WTC11 (cell line): ENCODE measurements at regions not wholly inside any gene's neighbourhood (a gene's known extent, or its start where the extent isn't known, plus 50 kb on each side); places are given as distances from the start of the nearest gene placed in this dataset.

Source experiments
- ATAC-seq: fragments of 200-7000 bp; cut with Tn5 transposase; 2 replicates; pipeline ENCODE4 v1.10.0; 2021; ENCODE audit warnings: mild to moderate bottlenecking, moderate library complexity
- CTCF ChIA-PET: fragments of 300-600 bp; sonication (Branson Sonifier 250); formaldehyde crosslinking; loops from one replicate; lab custom pipeline; 2021; ENCODE audit warnings: antibody characterized with exemption; lab: Charles Lee
- POLR2A ChIA-PET: fragments of 350-600 bp; sonication (Branson Sonifier 250); formaldehyde crosslinking; loops from one replicate; lab custom pipeline; 2021; ENCODE audit warnings: antibody characterized with exemption; lab: Charles Lee
- DNase-seq: peaks from one replicate; pipeline ENCODE4 v3.0.0; 2021; ENCODE audit warnings: low spot score
- H3K27ac Mint-ChIP-seq: 2 replicates; pipeline ENCODE4 v1.8.0; 2021; ENCODE audit warnings: mixed read lengths
- H3K27me3 Mint-ChIP-seq: 2 replicates; pipeline ENCODE4 v1.8.0; 2021; ENCODE audit warnings: low read depth, mild to moderate bottlenecking, moderate library complexity, mixed read lengths
- H3K36me3 Mint-ChIP-seq: 2 replicates; pipeline ENCODE4 v1.8.0; 2021; ENCODE audit warnings: mixed read lengths
- H3K4me1 Mint-ChIP-seq: 2 replicates; pipeline ENCODE4 v1.8.0; 2022; ENCODE audit warnings: mixed read lengths
- H3K4me3 Mint-ChIP-seq: 2 replicates; pipeline ENCODE4 v1.8.0; 2021; ENCODE audit warnings: mild to moderate bottlenecking, moderate library complexity, mixed read lengths
- H3K9me3 Mint-ChIP-seq: 2 replicates; pipeline ENCODE4 v1.8.0; 2021; ENCODE audit warnings: mixed read lengths
- ELF4 ChIP-seq: sonication (generic); formaldehyde crosslinking; IDR thresholded peaks from 2 replicates; pipeline ENCODE4 v1.8.1; 2022; ENCODE audit warnings: low read depth, mild to moderate bottlenecking, moderate library complexity, missing genetic modification reagents
- FOXJ3 ChIP-seq: sonication (generic); formaldehyde crosslinking; IDR thresholded peaks from 2 replicates; pipeline ENCODE4 v1.9.0; 2021; ENCODE audit warnings: missing genetic modification reagents, mild to moderate bottlenecking, borderline replicate concordance
- FOXK1 ChIP-seq: sonication (generic); formaldehyde crosslinking; IDR thresholded peaks from 2 replicates; pipeline ENCODE4 v1.8.0; 2022; ENCODE audit warnings: mild to moderate bottlenecking, moderate library complexity, missing genetic modification reagents
- FOXP1 ChIP-seq: sonication (generic); formaldehyde crosslinking; IDR thresholded peaks from 2 replicates; pipeline ENCODE4 v1.8.0; 2022; ENCODE audit warnings: missing genetic modification reagents, mild to moderate bottlenecking, moderate library complexity, borderline replicate concordance
- GTF2I ChIP-seq: fragments of 250-450 bp; sonication (Bioruptor Pico); conservative IDR thresholded peaks from 2 replicates; pipeline ENCODE4 v1.4.0; 2021; ENCODE audit warnings: mild to moderate bottlenecking
- KAT7 ChIP-seq: sonication (generic); formaldehyde crosslinking; IDR thresholded peaks from 2 replicates; pipeline ENCODE4 v1.8.1; 2023; ENCODE audit warnings: missing genetic modification reagents, mild to moderate bottlenecking, borderline replicate concordance
- NFE2L1 ChIP-seq: sonication (generic); formaldehyde crosslinking; IDR thresholded peaks from 2 replicates; pipeline ENCODE4 v1.8.1; 2023; ENCODE audit warnings: missing genetic modification reagents
- NFYB ChIP-seq: sonication (generic); formaldehyde crosslinking; conservative IDR thresholded peaks from 2 replicates; pipeline ENCODE4 v1.8.0; 2022; ENCODE audit warnings: low read depth, missing genetic modification reagents
- NR1H2 ChIP-seq: sonication (generic); formaldehyde crosslinking; IDR thresholded peaks from 2 replicates; pipeline ENCODE4 v1.9.0; 2021; ENCODE audit warnings: mild to moderate bottlenecking, moderate library complexity, missing genetic modification reagents
- NR2C2 ChIP-seq: sonication (generic); formaldehyde crosslinking; IDR thresholded peaks from 2 replicates; pipeline ENCODE4 v1.8.0; 2022; ENCODE audit warnings: mild to moderate bottlenecking, missing genetic modification reagents
- OVOL2 ChIP-seq: fragments of 250-450 bp; sonication (Bioruptor Pico); IDR thresholded peaks from 2 replicates; pipeline ENCODE4 v1.9.0; 2021; ENCODE audit warnings: mild to moderate bottlenecking, borderline replicate concordance
- SMAD4 ChIP-seq: sonication (generic); formaldehyde crosslinking; IDR thresholded peaks from 2 replicates; pipeline ENCODE4 v1.8.0; 2022; ENCODE audit warnings: mild to moderate bottlenecking, missing genetic modification reagents
- USF2 ChIP-seq: sonication (generic); formaldehyde crosslinking; IDR thresholded peaks from 2 replicates; pipeline ENCODE4 v1.8.1; 2023; ENCODE audit warnings: mild to moderate bottlenecking, missing genetic modification reagents, moderate library complexity
- ZBTB43 ChIP-seq: sonication (generic); formaldehyde crosslinking; IDR thresholded peaks from 2 replicates; pipeline ENCODE4 v1.8.1; 2023; ENCODE audit warnings: mild to moderate bottlenecking, missing genetic modification reagents
- ZNF317 ChIP-seq: sonication (generic); formaldehyde crosslinking; IDR thresholded peaks from 2 replicates; pipeline ENCODE4 v1.8.1; 2023; ENCODE audit warnings: low read depth, mild to moderate bottlenecking, moderate library complexity, missing genetic modification reagents, borderline replicate concordance
- ZNF423 ChIP-seq: fragments of 250-450 bp; sonication (Bioruptor Pico); IDR thresholded peaks from 2 replicates; pipeline ENCODE4 v2.1.2; 2022; ENCODE audit warnings: mild to moderate bottlenecking, moderate library complexity
- TF ChIP-seq, protein P1 (sequence below): sonication (generic); formaldehyde crosslinking; conservative IDR thresholded peaks from 2 replicates; pipeline ENCODE4 v1.8.1; 2023; ENCODE audit warnings: mild to moderate bottlenecking, low read depth, missing genetic modification reagents, moderate library complexity
- TF ChIP-seq, protein P2 (sequence below): fragments of 200-600 bp; IDR thresholded peaks from 2 replicates; pipeline ENCODE4 v1.8.0; 2022; ENCODE audit warnings: antibody characterized with exemption
- TF ChIP-seq, protein P3 (sequence below): sonication (generic); formaldehyde crosslinking; IDR thresholded peaks from 2 replicates; pipeline ENCODE4 v1.8.1; 2022; ENCODE audit warnings: missing genetic modification reagents, borderline replicate concordance
- TF ChIP-seq, protein P4 (sequence below): fragments of 250-450 bp; sonication (Bioruptor Pico); IDR thresholded peaks from 2 replicates; pipeline ENCODE4 v2.1.2; 2022; ENCODE audit warnings: mild to moderate bottlenecking, moderate library complexity
- TF ChIP-seq, protein P5 (sequence below): fragments of 250-450 bp; sonication (Bioruptor Pico); IDR thresholded peaks from 2 replicates; pipeline ENCODE4 v1.8.0; 2021; ENCODE audit warnings: mild to moderate bottlenecking

DNA sequence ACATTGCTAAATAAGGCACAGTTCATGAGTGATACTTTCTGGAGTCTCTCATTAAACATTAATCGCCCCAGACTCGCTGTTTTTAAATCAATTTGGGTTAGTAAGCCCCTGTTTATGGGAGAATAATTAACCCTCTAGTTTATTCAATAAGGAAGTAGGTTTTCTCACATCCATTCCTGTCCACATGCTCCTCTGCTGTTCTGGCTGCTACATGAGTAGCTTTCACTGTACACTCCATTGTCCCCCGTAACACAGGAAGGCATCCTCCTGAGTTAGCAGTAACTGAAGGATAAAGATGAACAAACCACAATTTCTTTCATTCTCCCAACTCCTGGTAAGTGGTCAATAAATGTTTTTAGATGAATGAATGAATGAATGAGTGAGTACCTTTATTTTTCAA, 378.5 kb downstream of the DIPK2A start:
- TF ChIP-seq FOXP1 (CRISPR knock-in tag) (no peak), ZNF423 (CRISPR knock-in tag) (no peak), NFYB (CRISPR knock-in tag) (no peak), GTF2I (CRISPR knock-in tag) (no peak), FOXJ3 (CRISPR knock-in tag) (no peak), USF2 (no peak), NR1H2 (no peak), SMAD4 (CRISPR knock-in tag) (no peak), NFE2L1 (CRISPR knock-in tag) (no peak), ZNF317 (CRISPR knock-in tag) (no peak)
- TF ChIP-seq, protein P1, sequence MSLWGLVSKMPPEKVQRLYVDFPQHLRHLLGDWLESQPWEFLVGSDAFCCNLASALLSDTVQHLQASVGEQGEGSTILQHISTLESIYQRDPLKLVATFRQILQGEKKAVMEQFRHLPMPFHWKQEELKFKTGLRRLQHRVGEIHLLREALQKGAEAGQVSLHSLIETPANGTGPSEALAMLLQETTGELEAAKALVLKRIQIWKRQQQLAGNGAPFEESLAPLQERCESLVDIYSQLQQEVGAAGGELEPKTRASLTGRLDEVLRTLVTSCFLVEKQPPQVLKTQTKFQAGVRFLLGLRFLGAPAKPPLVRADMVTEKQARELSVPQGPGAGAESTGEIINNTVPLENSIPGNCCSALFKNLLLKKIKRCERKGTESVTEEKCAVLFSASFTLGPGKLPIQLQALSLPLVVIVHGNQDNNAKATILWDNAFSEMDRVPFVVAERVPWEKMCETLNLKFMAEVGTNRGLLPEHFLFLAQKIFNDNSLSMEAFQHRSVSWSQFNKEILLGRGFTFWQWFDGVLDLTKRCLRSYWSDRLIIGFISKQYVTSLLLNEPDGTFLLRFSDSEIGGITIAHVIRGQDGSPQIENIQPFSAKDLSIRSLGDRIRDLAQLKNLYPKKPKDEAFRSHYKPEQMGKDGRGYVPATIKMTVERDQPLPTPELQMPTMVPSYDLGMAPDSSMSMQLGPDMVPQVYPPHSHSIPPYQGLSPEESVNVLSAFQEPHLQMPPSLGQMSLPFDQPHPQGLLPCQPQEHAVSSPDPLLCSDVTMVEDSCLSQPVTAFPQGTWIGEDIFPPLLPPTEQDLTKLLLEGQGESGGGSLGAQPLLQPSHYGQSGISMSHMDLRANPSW (CRISPR knock-in tag) = no peak
- TF ChIP-seq, protein P2, sequence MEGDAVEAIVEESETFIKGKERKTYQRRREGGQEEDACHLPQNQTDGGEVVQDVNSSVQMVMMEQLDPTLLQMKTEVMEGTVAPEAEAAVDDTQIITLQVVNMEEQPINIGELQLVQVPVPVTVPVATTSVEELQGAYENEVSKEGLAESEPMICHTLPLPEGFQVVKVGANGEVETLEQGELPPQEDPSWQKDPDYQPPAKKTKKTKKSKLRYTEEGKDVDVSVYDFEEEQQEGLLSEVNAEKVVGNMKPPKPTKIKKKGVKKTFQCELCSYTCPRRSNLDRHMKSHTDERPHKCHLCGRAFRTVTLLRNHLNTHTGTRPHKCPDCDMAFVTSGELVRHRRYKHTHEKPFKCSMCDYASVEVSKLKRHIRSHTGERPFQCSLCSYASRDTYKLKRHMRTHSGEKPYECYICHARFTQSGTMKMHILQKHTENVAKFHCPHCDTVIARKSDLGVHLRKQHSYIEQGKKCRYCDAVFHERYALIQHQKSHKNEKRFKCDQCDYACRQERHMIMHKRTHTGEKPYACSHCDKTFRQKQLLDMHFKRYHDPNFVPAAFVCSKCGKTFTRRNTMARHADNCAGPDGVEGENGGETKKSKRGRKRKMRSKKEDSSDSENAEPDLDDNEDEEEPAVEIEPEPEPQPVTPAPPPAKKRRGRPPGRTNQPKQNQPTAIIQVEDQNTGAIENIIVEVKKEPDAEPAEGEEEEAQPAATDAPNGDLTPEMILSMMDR = no peak
- TF ChIP-seq, protein P3, sequence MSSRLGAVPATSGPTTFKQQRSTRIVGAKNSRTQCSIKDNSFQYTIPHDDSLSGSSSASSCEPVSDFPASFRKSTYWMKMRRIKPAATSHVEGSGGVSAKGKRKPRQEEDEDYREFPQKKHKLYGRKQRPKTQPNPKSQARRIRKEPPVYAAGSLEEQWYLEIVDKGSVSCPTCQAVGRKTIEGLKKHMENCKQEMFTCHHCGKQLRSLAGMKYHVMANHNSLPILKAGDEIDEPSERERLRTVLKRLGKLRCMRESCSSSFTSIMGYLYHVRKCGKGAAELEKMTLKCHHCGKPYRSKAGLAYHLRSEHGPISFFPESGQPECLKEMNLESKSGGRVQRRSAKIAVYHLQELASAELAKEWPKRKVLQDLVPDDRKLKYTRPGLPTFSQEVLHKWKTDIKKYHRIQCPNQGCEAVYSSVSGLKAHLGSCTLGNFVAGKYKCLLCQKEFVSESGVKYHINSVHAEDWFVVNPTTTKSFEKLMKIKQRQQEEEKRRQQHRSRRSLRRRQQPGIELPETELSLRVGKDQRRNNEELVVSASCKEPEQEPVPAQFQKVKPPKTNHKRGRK (CRISPR knock-in tag) = no peak
- ChIA-PET POLR2A (interaction anchor here (0.7 kb wide), 1 partner anchor 34 kb away, joined by 3 read pairs; no protein-coding TSS in a partner anchor), CTCF (no interaction called here)
- no peaks in the 10 kb centered on the region for H3K9me3 Mint-ChIP-seq
- H3K27me3 Mint-ChIP-seq = no peaks in the 10 kb centered on the region
- DNase-seq (no peak), ATAC-seq (no peak)
- no peak overlapping the region for H3K4me3 Mint-ChIP-seq
- no peak overlapping the region for H3K27ac Mint-ChIP-seq
- no peaks in the 10 kb centered on the region for H3K36me3 Mint-ChIP-seq
- peaks cover 14% of the 10 kb centered on the region for H3K4me1 Mint-ChIP-seq

GRCh38 chr3:144351011-144351410, 379.4 kb downstream of the DIPK2A start:
- Mint-ChIP-seq H3K4me3 (no peak overlapping the region), H3K27ac (no peak overlapping the region), H3K27me3 (no peaks in the 10 kb centered on the region), H3K4me1 (peaks cover 12% of the 10 kb centered on the region), H3K36me3 (no peaks in the 10 kb centered on the region), H3K9me3 (no peaks in the 10 kb centered on the region)
- DNase-seq (no peak), ATAC-seq (no peak)
- ChIA-PET CTCF (no interaction called here), POLR2A (no interaction called here)
- TF ChIP-seq NR2C2 (CRISPR knock-in tag) = no peak
- no peak for TF ChIP-seq OVOL2 (CRISPR knock-in tag)
- TF ChIP-seq FOXK1 (CRISPR knock-in tag) = no peak

GRCh38 chr3:144351773-144352365, 380.2 kb downstream of the DIPK2A start:
- no peak for ATAC-seq
- no peak overlapping the region for H3K27ac Mint-ChIP-seq
- ChIA-PET POLR2A (interaction anchor here (0.6 kb wide), 1 partner anchor 432 kb away, joined by 3 read pairs; no protein-coding TSS in a partner anchor), CTCF (no interaction called here)
- no peaks in the 10 kb centered on the region for H3K9me3 Mint-ChIP-seq
- H3K4me1 Mint-ChIP-seq = peaks cover 12% of the 10 kb centered on the region
- no peaks in the 10 kb centered on the region for H3K27me3 Mint-ChIP-seq
- no peaks in the 10 kb centered on the region for H3K36me3 Mint-ChIP-seq
- no peak overlapping the region for H3K4me3 Mint-ChIP-seq
- DNase-seq = no peak
- TF ChIP-seq ELF4 (CRISPR knock-in tag) = no peak
- no peak for TF ChIP-seq ZBTB43 (CRISPR knock-in tag)
- no peak for TF ChIP-seq KAT7
- TF ChIP-seq, protein P4, sequence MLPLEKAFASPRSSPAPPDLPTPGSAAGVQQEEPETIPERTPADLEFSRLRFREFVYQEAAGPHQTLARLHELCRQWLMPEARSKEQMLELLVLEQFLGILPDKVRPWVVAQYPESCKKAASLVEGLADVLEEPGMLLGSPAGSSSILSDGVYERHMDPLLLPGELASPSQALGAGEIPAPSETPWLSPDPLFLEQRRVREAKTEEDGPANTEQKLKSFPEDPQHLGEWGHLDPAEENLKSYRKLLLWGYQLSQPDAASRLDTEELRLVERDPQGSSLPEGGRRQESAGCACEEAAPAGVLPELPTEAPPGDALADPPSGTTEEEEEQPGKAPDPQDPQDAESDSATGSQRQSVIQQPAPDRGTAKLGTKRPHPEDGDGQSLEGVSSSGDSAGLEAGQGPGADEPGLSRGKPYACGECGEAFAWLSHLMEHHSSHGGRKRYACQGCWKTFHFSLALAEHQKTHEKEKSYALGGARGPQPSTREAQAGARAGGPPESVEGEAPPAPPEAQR = no peak
- TF ChIP-seq, protein P5, sequence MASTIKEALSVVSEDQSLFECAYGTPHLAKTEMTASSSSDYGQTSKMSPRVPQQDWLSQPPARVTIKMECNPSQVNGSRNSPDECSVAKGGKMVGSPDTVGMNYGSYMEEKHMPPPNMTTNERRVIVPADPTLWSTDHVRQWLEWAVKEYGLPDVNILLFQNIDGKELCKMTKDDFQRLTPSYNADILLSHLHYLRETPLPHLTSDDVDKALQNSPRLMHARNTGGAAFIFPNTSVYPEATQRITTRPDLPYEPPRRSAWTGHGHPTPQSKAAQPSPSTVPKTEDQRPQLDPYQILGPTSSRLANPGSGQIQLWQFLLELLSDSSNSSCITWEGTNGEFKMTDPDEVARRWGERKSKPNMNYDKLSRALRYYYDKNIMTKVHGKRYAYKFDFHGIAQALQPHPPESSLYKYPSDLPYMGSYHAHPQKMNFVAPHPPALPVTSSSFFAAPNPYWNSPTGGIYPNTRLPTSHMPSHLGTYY (CRISPR knock-in tag) = no peak
- TF ChIP-seq, all 79 proteins: peak for 0
